H1 (cell line): ENCODE measurements at regions not wholly inside any gene's neighbourhood (a gene's known extent, or its start where the extent isn't known, plus 50 kb on each side); places are given as distances from the start of the nearest gene placed in this dataset.

ENCODE experiments used
- CTCF ChIA-PET: fragments of 300-600 bp; sonication (Branson Sonifier 250); formaldehyde crosslinking; loops from one replicate; lab custom pipeline; 2021; ENCODE audit not compliant: partially characterized antibody; lab: Charles Lee
- POLR2A ChIA-PET: fragments of 300-600 bp; sonication (Branson Sonifier 250); formaldehyde crosslinking; loops from one replicate; lab custom pipeline; 2021; ENCODE audit warnings: inconsistent platforms; ENCODE audit not compliant: partially characterized antibody; lab: Charles Lee
- DNase-seq, 2 experiments: peaks; one replicate each; pipeline versions ENCODE4 v3.0.0 to v3.0.0-alpha.2; 2010 to 2022; ENCODE audit warnings: low spot score in 2 of 2, low read depth in 1 of 2, mixed read lengths in 1 of 2
- FAIRE-seq: peaks from 2 replicates; lab custom pipeline; 2011; peaks lifted over from hg19 to GRCh38; lab: Jason Lieb, UNC
- H2AFZ ChIP-seq: 2 replicates; pipeline ENCODE4 v1.8.1; 2012; ENCODE audit warnings: low read length, inconsistent platforms
- H2AK5ac ChIP-seq: 2 replicates; pipeline ENCODE4 v1.6.1; 2013; ENCODE audit warnings: low read depth, low read length
- H2BK120ac ChIP-seq: replicated peaks from 2 replicates; pipeline ENCODE3; 2013; ENCODE audit warnings: low read depth, low read length, inconsistent platforms
- H2BK12ac ChIP-seq: 2 replicates; pipeline ENCODE4 v1.6.1; 2013; ENCODE audit warnings: low read depth, low read length
- H2BK15ac ChIP-seq: 2 replicates; pipeline ENCODE4 v1.6.1; 2013; ENCODE audit warnings: low read length
- H2BK20ac ChIP-seq: 2 replicates; pipeline ENCODE4 v1.6.1; 2013; ENCODE audit warnings: low read length
- H2BK5ac ChIP-seq: 2 replicates; pipeline ENCODE4 v1.6.1; 2013; ENCODE audit warnings: low read depth, low read length
- H3K14ac ChIP-seq: 2 replicates; pipeline ENCODE4 v1.6.1; 2013; ENCODE audit warnings: inconsistent platforms; ENCODE audit not compliant: insufficient read length
- H3K18ac ChIP-seq: 2 replicates; pipeline ENCODE4 v1.6.1; 2013; ENCODE audit warnings: low read length; ENCODE audit errors: extremely low read depth
- H3K23ac ChIP-seq: 2 replicates; pipeline ENCODE4 v1.6.1; 2013; ENCODE audit warnings: inconsistent platforms; ENCODE audit not compliant: insufficient read length
- H3K23me2 ChIP-seq: 2 replicates; pipeline ENCODE4 v1.6.1; 2013; ENCODE audit warnings: low read depth, low read length
- H3K27ac ChIP-seq: 2 replicates; pipeline ENCODE4 v1.6.1; 2011; ENCODE audit warnings: low read depth, low read length, inconsistent platforms
- H3K27me3 ChIP-seq, 4 experiments: replicated peaks in 1 of 4; 1 replicate in 1 of 4; 2 replicates in 3 of 4; pipeline versions ENCODE4 v1.6.1 to v1.8.1; 2011 to 2013; ENCODE audit warnings: low read length in 3 of 4, mild to moderate bottlenecking in 3 of 4, inconsistent platforms in 2 of 4, mixed read lengths in 2 of 4, moderate library complexity in 1 of 4; ENCODE audit not compliant: control insufficient read depth in 3 of 4, insufficient read depth in 3 of 4; ENCODE audit errors: extremely low read depth in 1 of 4
- H3K36me3 ChIP-seq, 4 experiments: 2 replicates each; pipeline versions ENCODE4 v1.6.1 to v1.8.1; 2011 to 2013; ENCODE audit warnings: mild to moderate bottlenecking in 4 of 4, low read length in 3 of 4, moderate library complexity in 2 of 4, control low read depth in 1 of 4, inconsistent platforms in 1 of 4; ENCODE audit not compliant: insufficient read depth in 4 of 4, control insufficient read depth in 2 of 4
- H3K4ac ChIP-seq: replicated peaks from 2 replicates; pipeline ENCODE3; 2013; ENCODE audit warnings: low read length, low read depth, mixed read lengths, inconsistent platforms; ENCODE audit not compliant: insufficient read length
- H3K4me1 ChIP-seq, 4 experiments: replicated peaks in 1 of 4; 1 replicate in 1 of 4; 2 replicates in 3 of 4; pipeline versions ENCODE4 v1.6.1 to v1.8.1; 2011 to 2013; ENCODE audit warnings: low read length in 3 of 4, inconsistent platforms in 2 of 4, mixed read lengths in 1 of 4; ENCODE audit not compliant: insufficient read depth in 4 of 4, control insufficient read depth in 3 of 4
- H3K4me2 ChIP-seq, 2 experiments: 2 replicates each; pipeline versions ENCODE4 v1.6.1 to v1.8.1; 2011 to 2013; ENCODE audit warnings: low read depth in 2 of 2, low read length in 2 of 2, control low read depth in 1 of 2, inconsistent platforms in 1 of 2, mild to moderate bottlenecking in 1 of 2; ENCODE audit not compliant: insufficient read depth in 1 of 2
- H3K4me3 ChIP-seq, 4 experiments: fragments of 200-600, 300-600 bp in 1 of 4; sonication (generic), shearing (Covaris generic), sonication (Bioruptor Twin) in 1 of 4; 2 replicates each; pipeline versions ENCODE4 v1.5.1 to v1.8.1; 2011 to 2016; ENCODE audit warnings: low read length in 4 of 4, low read depth in 3 of 4, control low read depth in 2 of 4, inconsistent platforms in 2 of 4, mild to moderate bottlenecking in 2 of 4, mixed read lengths in 1 of 4, moderate library complexity in 1 of 4; ENCODE audit not compliant: insufficient read depth in 2 of 4; ENCODE audit errors: extremely low read depth in 1 of 4
- H3K56ac ChIP-seq: replicated peaks from 2 replicates; pipeline ENCODE3; 2013; ENCODE audit warnings: low read depth, mild to moderate bottlenecking, mixed read lengths, low read length, inconsistent platforms; ENCODE audit not compliant: insufficient read length
- H3K79me1 ChIP-seq: 2 replicates; pipeline ENCODE4 v1.6.1; 2013; ENCODE audit warnings: low read depth, low read length, control low read depth
- H3K79me2 ChIP-seq, 2 experiments: 2 replicates each; pipeline versions ENCODE4 v1.6.1 to v1.8.1; 2012 to 2013; ENCODE audit warnings: low read length in 2 of 2, mild to moderate bottlenecking in 2 of 2, inconsistent platforms in 1 of 2; ENCODE audit not compliant: insufficient read depth in 2 of 2, control insufficient read depth in 1 of 2
- H3K9ac ChIP-seq, 4 experiments: replicated peaks in 1 of 4; 1 replicate in 1 of 4; 2 replicates in 3 of 4; pipeline versions ENCODE4 v1.6.1 to v1.8.1; 2011 to 2013; ENCODE audit warnings: low read depth in 3 of 4, low read length in 3 of 4, control low read depth in 2 of 4, mild to moderate bottlenecking in 2 of 4, moderate library complexity in 2 of 4, inconsistent platforms in 1 of 4; ENCODE audit errors: extremely low read depth in 1 of 4
- H3K9me3 ChIP-seq, 2 experiments: 2 replicates each; pipeline versions ENCODE4 v1.6.1 to v1.8.1; 2012 to 2013; ENCODE audit warnings: mild to moderate bottlenecking in 2 of 2, moderate library complexity in 2 of 2, control low read depth in 1 of 2, inconsistent platforms in 1 of 2, low read depth in 1 of 2, low read length in 1 of 2, mixed read lengths in 1 of 2; ENCODE audit not compliant: insufficient read depth in 2 of 2
- H4K20me1 ChIP-seq, 2 experiments: replicated peaks in 1 of 2; 2 replicates each; pipeline versions ENCODE3 to v1.8.1; 2011 to 2013; ENCODE audit warnings: inconsistent platforms in 2 of 2, low read length in 2 of 2, mild to moderate bottlenecking in 1 of 2; ENCODE audit not compliant: insufficient read depth in 2 of 2, control insufficient read depth in 1 of 2
- H4K5ac ChIP-seq: 2 replicates; pipeline ENCODE4 v1.6.1; 2013; ENCODE audit warnings: low read length, low read depth, mixed read lengths, inconsistent platforms; ENCODE audit not compliant: insufficient read length
- H4K8ac ChIP-seq: 2 replicates; pipeline ENCODE4 v1.8.0; 2013; ENCODE audit warnings: mild to moderate bottlenecking, moderate library complexity, low read length, inconsistent platforms; ENCODE audit not compliant: insufficient read depth; ENCODE audit errors: extremely low read depth
- H4K91ac ChIP-seq: replicated peaks from 2 replicates; pipeline ENCODE3; 2013; ENCODE audit warnings: low read length, mixed read lengths, inconsistent platforms; ENCODE audit not compliant: insufficient read length
- EZH2 ChIP-seq: fragments of 200-600 bp; sonication (generic); IDR thresholded peaks from 2 replicates; pipeline ENCODE4 v1.7.1; 2012; ENCODE audit warnings: low read depth, mild to moderate bottlenecking, moderate library complexity, low read length, inconsistent platforms; ENCODE audit not compliant: severe bottlenecking
- SAP30 ChIP-seq: fragments of 300-600 bp; sonication (generic); IDR thresholded peaks from 2 replicates; pipeline ENCODE4 v1.7.1; 2012; ENCODE audit warnings: low read length, moderate library complexity, mild to moderate bottlenecking, inconsistent platforms; ENCODE audit not compliant: insufficient read depth, insufficient replicate concordance
- SP1 ChIP-seq: IDR thresholded peaks from 2 replicates; pipeline ENCODE4 v1.6.1; 2011; ENCODE audit warnings: low read depth, low read length
- SP4 ChIP-seq: IDR thresholded peaks from 2 replicates; pipeline ENCODE4 v1.6.1; 2012; ENCODE audit warnings: low read length, inconsistent platforms
- SUZ12 ChIP-seq: fragments of 200-600 bp; sonication (generic); IDR thresholded peaks from 2 replicates; pipeline ENCODE4 v1.6.1; 2012; ENCODE audit warnings: mild to moderate bottlenecking, inconsistent platforms, low read length, moderate library complexity, mixed read lengths
- WGBS, 2 experiments: shearing (Covaris generic) in 1 of 2; methylation state at CpG; one replicate each; pipeline versions ENCODE4 v1.1.6 to v1.1.7; 2013 to 2015; ENCODE audit warnings: low lambda C conversion rate in 2 of 2, mixed read lengths in 2 of 2, inconsistent platforms in 1 of 2, low coverage in 1 of 2, missing lambda C conversion rate in 1 of 2; ENCODE audit not compliant: insufficient replicate concordance in 2 of 2, insufficient coverage in 1 of 2, insufficient read length in 1 of 2; ENCODE audit errors: extremely low coverage in 1 of 2, missing lambda C conversion rate in 1 of 2; 5-methylcytosine and 5-hydroxymethylcytosine counted together

DNA sequence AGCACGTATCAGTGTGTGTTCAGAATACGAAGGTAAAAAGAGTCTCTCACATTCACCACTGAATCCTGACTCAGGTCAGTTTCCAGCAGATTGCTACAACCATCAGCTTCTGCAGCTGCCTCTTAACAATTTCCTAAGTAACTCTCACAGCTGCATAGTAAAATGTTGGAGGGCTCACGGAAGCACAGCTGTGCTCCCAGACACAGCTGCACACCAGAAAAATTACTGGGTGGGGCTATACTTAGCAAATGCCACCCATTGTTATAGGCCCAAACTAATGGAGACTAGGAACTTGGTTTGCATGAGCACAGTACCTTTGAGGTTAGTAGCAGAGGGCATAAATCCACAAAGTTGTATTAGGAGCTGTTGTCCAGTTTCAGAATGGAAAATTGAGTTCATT lies 153.9 kb upstream of the ERBB4 start:
- Histone ChIP-seq H3K23me2 (no peaks in the 10 kb centered on the region), H3K4me3 (no peak overlapping the region), H2AFZ (peak overlapping the region; percentile 76; the same call in 1 of the 2 replicates), H2BK12ac (no peak overlapping the region), H3K4ac (no peak overlapping the region), H3K14ac (no peak overlapping the region), H3K79me1 (no peaks in the 10 kb centered on the region), H2AK5ac (no peak overlapping the region), H3K4me1 (no peaks in the 10 kb centered on the region), H4K20me1 (no peaks in the 10 kb centered on the region), H3K27me3 (no peaks in the 10 kb centered on the region), H3K4me2 (no peak overlapping the region), H2BK20ac (no peak overlapping the region), H3K23ac (no peak overlapping the region), H3K36me3 (no peaks in the 10 kb centered on the region), H3K27ac (no peak overlapping the region), H3K18ac (no peak overlapping the region), H4K8ac (no peak overlapping the region), H3K9me3 (no peaks in the 10 kb centered on the region), H4K5ac (no peak overlapping the region), H2BK120ac (no peak overlapping the region), H2BK5ac (no peak overlapping the region), H3K56ac (no peak overlapping the region), H3K79me2 (no peaks in the 10 kb centered on the region), H4K91ac (no peak overlapping the region), H3K9ac (no peak overlapping the region), H2BK15ac (no peak overlapping the region)
- no peak for FAIRE-seq
- CTCF ChIA-PET: interaction anchor here (0.6 kb wide), 1 partner anchor 145 kb away, joined by 3 read pairs; no protein-coding TSS in a partner anchor
- TF ChIP-seq EZH2 (no peak), SUZ12 (no peak), SAP30 (no peak), SP4 (no peak), SP1 (no peak)
- DNase-seq: no peak
- POLR2A ChIA-PET: no interaction called here
- WGBS, 2 experiments: 90% methylated on average over 3 of the region's 3 CpGs; no CpG with 5 or more reads in 1 of the 2 experiments
